Endodermal cell (in vitro differentiated cells): ENCODE measurements at regions not wholly inside any gene's neighbourhood (a gene's known extent, or its start where the extent isn't known, plus 50 kb on each side); places are given as distances from the start of the nearest gene placed in this dataset.

Source experiments
- DNase-seq: peaks from one replicate; pipeline ENCODE4 v3.0.0-alpha.2; 2017
- H3K27ac ChIP-seq: 2 replicates; pipeline ENCODE4 v1.5.1; 2013; ENCODE audit warnings: mild to moderate bottlenecking, low read depth, low read length, moderate library complexity
- H3K27me3 ChIP-seq: 2 replicates; pipeline ENCODE4 v1.6.1; 2013; ENCODE audit warnings: mild to moderate bottlenecking, low read length, moderate library complexity; ENCODE audit not compliant: insufficient read depth, control insufficient read depth, poor library complexity, severe bottlenecking
- H3K36me3 ChIP-seq: 2 replicates; pipeline ENCODE4 v1.7.0; 2013; ENCODE audit warnings: mild to moderate bottlenecking, low read length, moderate library complexity; ENCODE audit not compliant: control insufficient read depth, insufficient read depth
- H3K4me1 ChIP-seq: one replicate; pipeline ENCODE4 v1.7.0; 2013; ENCODE audit warnings: low read length; ENCODE audit not compliant: control insufficient read depth, insufficient read depth
- H3K4me3 ChIP-seq: 2 replicates; pipeline ENCODE4 v1.5.1; 2013; ENCODE audit warnings: mild to moderate bottlenecking, low read length, moderate library complexity
- H3K9ac ChIP-seq: 2 replicates; pipeline ENCODE4 v1.6.1; 2013; ENCODE audit warnings: mild to moderate bottlenecking, low read length, moderate library complexity; ENCODE audit not compliant: poor library complexity, severe bottlenecking; ENCODE audit errors: extremely low read depth
- H3K9me3 ChIP-seq: 2 replicates; pipeline ENCODE4 v1.6.1; 2013; ENCODE audit warnings: mild to moderate bottlenecking, low read length, moderate library complexity; ENCODE audit not compliant: control insufficient read depth
- H3K27ac Mint-ChIP-seq: 2 replicates; pipeline ENCODE4 v1.8.0; 2020; ENCODE audit warnings: mixed read lengths
- H3K27me3 Mint-ChIP-seq: 2 replicates; pipeline ENCODE4 v1.8.0; 2021; ENCODE audit warnings: mild to moderate bottlenecking, mixed read lengths; ENCODE audit not compliant: insufficient read depth
- H3K36me3 Mint-ChIP-seq: 2 replicates; pipeline ENCODE4 v1.8.0; 2020; ENCODE audit warnings: low read depth, mixed read lengths
- H3K4me1 Mint-ChIP-seq: 2 replicates; pipeline ENCODE4 v1.8.0; 2020; ENCODE audit warnings: mixed read lengths
- H3K4me3 Mint-ChIP-seq: 2 replicates; pipeline ENCODE4 v1.8.0; 2020; ENCODE audit warnings: mild to moderate bottlenecking, moderate library complexity, mixed read lengths
- H3K9me3 Mint-ChIP-seq: 2 replicates; pipeline ENCODE4 v1.8.0; 2020; ENCODE audit warnings: mild to moderate bottlenecking, mixed read lengths
- CTCF ChIP-seq: fragments of 200-600 bp; sonication (generic); conservative IDR thresholded peaks from 2 replicates; pipeline ENCODE4 v1.5.0; 2021; ENCODE audit warnings: antibody characterized with exemption, mild to moderate bottlenecking
- WGBS, 2 experiments: methylation state at CpG; one replicate each; pipeline versions ENCODE4 v1.1.5 to v1.1.7; 2013; ENCODE audit warnings: missing lambda C conversion rate in 2 of 2, mixed read lengths in 1 of 2; ENCODE audit not compliant: insufficient coverage in 1 of 2, insufficient read length in 1 of 2; 5-methylcytosine and 5-hydroxymethylcytosine counted together

- no peaks in the 10 kb centered on the region for H3K36me3 ChIP-seq
- Mint-ChIP-seq H3K9me3 (peaks cover 3% of the 10 kb centered on the region), H3K4me1 (no peaks in the 10 kb centered on the region), H3K27ac (no peak overlapping the region), H3K36me3 (no peaks in the 10 kb centered on the region), H3K4me3 (no peak overlapping the region), H3K27me3 (no peaks in the 10 kb centered on the region)
- no peak overlapping the region for H3K9ac ChIP-seq
- no peak for TF ChIP-seq CTCF
- H3K27me3 ChIP-seq, result no peaks in the 10 kb centered on the region
- no peak overlapping the region for H3K4me3 ChIP-seq
- no peak overlapping the region for H3K27ac ChIP-seq
- no peaks in the 10 kb centered on the region for H3K4me1 ChIP-seq
- no peak for DNase-seq
- no peaks in the 10 kb centered on the region for H3K9me3 ChIP-seq
- 72 to 82% methylated on average over 3 to 7 of the region's 7 CpGs for WGBS, 2 experiments
Observed at GRCh38 chr7:33661430-33662160, 243.7 kb upstream of the BMPER start.

- H3K27me3 Mint-ChIP-seq, result no peaks in the 10 kb centered on the region
- H3K4me1 Mint-ChIP-seq, result peaks cover 18% of the 10 kb centered on the region
- peaks cover 2% of the 10 kb centered on the region for H3K4me1 ChIP-seq
- no peak overlapping the region for H3K4me3 ChIP-seq
- H3K4me3 Mint-ChIP-seq, result no peak overlapping the region
- peaks cover 3% of the 10 kb centered on the region for H3K9me3 Mint-ChIP-seq
- no peak for TF ChIP-seq CTCF
- no peak overlapping the region for H3K9ac ChIP-seq
- no peak overlapping the region for H3K27ac Mint-ChIP-seq
- DNase-seq, result no peak
- no peaks in the 10 kb centered on the region for H3K36me3 ChIP-seq
- H3K9me3 ChIP-seq, result no peaks in the 10 kb centered on the region
- no peaks in the 10 kb centered on the region for H3K36me3 Mint-ChIP-seq
- H3K27ac ChIP-seq, result no peak overlapping the region
- no peaks in the 10 kb centered on the region for H3K27me3 ChIP-seq
Observed at GRCh38 chr7:33666531-33666930, 238.8 kb upstream of the BMPER start.

DNA sequence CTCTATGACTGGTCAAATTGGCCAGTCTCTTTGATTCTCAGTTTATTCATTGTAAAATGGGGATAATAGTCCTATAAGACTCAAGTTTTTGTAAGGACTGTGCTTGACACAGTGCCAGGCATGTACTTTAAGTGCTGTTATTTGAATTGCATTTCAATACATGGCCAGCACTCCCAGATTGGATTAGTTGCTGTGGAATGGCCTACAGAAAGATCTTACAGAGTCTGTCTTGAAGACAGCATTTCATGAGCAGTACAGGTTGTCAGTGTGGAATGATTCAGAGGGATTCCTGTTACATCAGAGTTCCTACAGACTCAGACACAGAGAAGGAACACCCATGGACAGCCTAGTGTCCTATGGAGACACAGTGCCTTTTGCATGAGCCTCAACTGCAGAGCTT is 238.1 kb upstream of the BMPER start:
- no peak for DNase-seq
- H3K27me3 Mint-ChIP-seq, result no peaks in the 10 kb centered on the region
- H3K36me3 Mint-ChIP-seq, result no peaks in the 10 kb centered on the region
- Histone ChIP-seq H3K27me3 (no peaks in the 10 kb centered on the region), H3K4me1 (peaks cover 2% of the 10 kb centered on the region), H3K9ac (no peak overlapping the region), H3K36me3 (no peaks in the 10 kb centered on the region), H3K4me3 (no peak overlapping the region), H3K9me3 (no peaks in the 10 kb centered on the region), H3K27ac (no peak overlapping the region)
- H3K4me1 Mint-ChIP-seq, result peaks cover 19% of the 10 kb centered on the region
- H3K4me3 Mint-ChIP-seq, result no peak overlapping the region
- no peak overlapping the region for H3K27ac Mint-ChIP-seq
- TF ChIP-seq CTCF, result no peak
- peaks cover 3% of the 10 kb centered on the region for H3K9me3 Mint-ChIP-seq
